SK-MEL-5 (cell line): ENCODE measurements at regions not wholly inside any gene's neighbourhood (a gene's known extent, or its start where the extent isn't known, plus 50 kb on each side); places are given as distances from the start of the nearest gene placed in this dataset.
"Not testable (repeated sequence)": the region's sequence is repeated elsewhere in the genome, so short reads cannot be mapped to it uniquely, and the experiment has no call there.

Source experiments
- DNase-seq: peaks from one replicate; pipeline ENCODE4 v3.0.0-alpha.2; 2016; ENCODE audit warnings: low read depth, low spot score
- in situ Hi-C: cut with HindIII; loops from 2 replicates; pipeline ENCODE4 v1.10.0; 2016; ENCODE audit warnings: low sequenced_read_pairs, high pct_unique_total_duplicates, low pct_unique_long_range_greater_than_20kb

- DNase-seq = not testable (repeated sequence)
Measured at GRCh38 chr5:20890936-20891335, 902.9 kb upstream of the CDH18 start.

GRCh38 chr5:20875726-20876125 is 887.7 kb upstream of the CDH18 start:
- not testable (repeated sequence) for DNase-seq

More at GRCh38 chr5:20890936-20891335, 902.9 kb upstream of the CDH18 start:
- in situ Hi-C loops = not testable (repeated sequence)

GRCh38 chr5:20865892-20866291 is 877.9 kb upstream of the CDH18 start:
- in situ Hi-C loops, DNase-seq: not testable (repeated sequence)

More at GRCh38 chr5:20875726-20876125, 887.7 kb upstream of the CDH18 start:
- in situ Hi-C loops = not testable (repeated sequence)

GRCh38 chr5:20833081-20833627 is 845.2 kb upstream of the CDH18 start:
- peak; percentile 59 for DNase-seq
- in situ Hi-C loops = no loop called here

- in situ Hi-C loops = no loop called here
- no peak for DNase-seq
Measured at GRCh38 chr5:20832204-20833080, 844.4 kb upstream of the CDH18 start.

- DNase-seq, in situ Hi-C loops: not testable (repeated sequence)
Measured at GRCh38 chr5:20825951-20826350, 838.0 kb upstream of the CDH18 start.

- in situ Hi-C loops, DNase-seq: not testable (repeated sequence)
Measured at GRCh38 chr5:20797216-20797615, 809.2 kb upstream of the CDH18 start.

GRCh38 chr5:20784755-20785154 is 796.8 kb upstream of the CDH18 start:
- in situ Hi-C loops, DNase-seq: not testable (repeated sequence)

- in situ Hi-C loops, DNase-seq: not testable (repeated sequence)
Measured at GRCh38 chr5:20783484-20783883, 795.5 kb upstream of the CDH18 start.

- in situ Hi-C loops, DNase-seq: not testable (repeated sequence)
Measured at GRCh38 chr5:20771338-20771737, 783.3 kb upstream of the CDH18 start.

- DNase-seq, in situ Hi-C loops: not testable (repeated sequence)
Measured at GRCh38 chr5:20765074-20765473, 777.1 kb upstream of the CDH18 start.

- DNase-seq = not testable (repeated sequence)
Measured at GRCh38 chr5:20759459-20759858, 771.5 kb upstream of the CDH18 start.

GRCh38 chr5:20752179-20752578 is 764.2 kb upstream of the CDH18 start:
- in situ Hi-C loops, DNase-seq: not testable (repeated sequence)

More at GRCh38 chr5:20759459-20759858, 771.5 kb upstream of the CDH18 start:
- in situ Hi-C loops = not testable (repeated sequence)

- DNase-seq, in situ Hi-C loops: not testable (repeated sequence)
Measured at GRCh38 chr5:20735715-20736114, 747.7 kb upstream of the CDH18 start.

GRCh38 chr5:20732223-20732622 is 744.2 kb upstream of the CDH18 start:
- DNase-seq, in situ Hi-C loops: not testable (repeated sequence)

GRCh38 chr5:20721286-20721685 is 733.3 kb upstream of the CDH18 start:
- in situ Hi-C loops, DNase-seq: not testable (repeated sequence)

GRCh38 chr5:20711520-20712155 is 723.6 kb upstream of the CDH18 start:
- in situ Hi-C loops, DNase-seq: not testable (repeated sequence)

- DNase-seq = peak; percentile 29
- in situ Hi-C loops = not testable (repeated sequence)
Measured at GRCh38 chr5:20707634-20708033, 719.6 kb upstream of the CDH18 start.
